Spleen (tissue), 11 donors: ENCODE measurements at regions not wholly inside any gene's neighbourhood (a gene's known extent, or its start where the extent isn't known, plus 50 kb on each side); places are given as distances from the start of the nearest gene placed in this dataset.

ENCODE experiments used
- DNase-seq: peaks from one replicate; pipeline ENCODE4 v3.0.0-alpha.2; 2020
- H3K27ac ChIP-seq, 8 donors: fragments of 200-600 bp; sonication (generic) in 7 of 8; 1 replicate in 4 of 8; 2 replicates in 4 of 8; pipeline versions ENCODE4 v1.5.0 to v1.8.0; 2016 to 2021; ENCODE audit warnings: inconsistent platforms in 4 of 8, mild to moderate bottlenecking in 4 of 8, moderate library complexity in 1 of 8
- H3K27me3 ChIP-seq, 7 donors: fragments of 200-600 bp; sonication (generic) in 6 of 7; replicated peaks in 1 of 7; 1 replicate in 4 of 7; 2 replicates in 3 of 7; pipeline versions ENCODE4 v1.5.0 to v1.8.0; 2016 to 2021; ENCODE audit warnings: inconsistent platforms in 3 of 7, mild to moderate bottlenecking in 1 of 7
- H3K36me3 ChIP-seq, 6 donors: fragments of 200-600 bp; sonication (generic) in 5 of 6; 1 replicate in 4 of 6; 2 replicates in 2 of 6; pipeline versions ENCODE4 v1.5.0 to v1.8.0; 2016 to 2021; ENCODE audit warnings: inconsistent platforms in 2 of 6
- H3K4me1 ChIP-seq, 6 donors: fragments of 200-600 bp; sonication (generic) in 5 of 6; 1 replicate in 3 of 6; 2 replicates in 3 of 6; pipeline versions ENCODE4 v1.5.0 to v1.8.0; 2016 to 2021; ENCODE audit warnings: inconsistent platforms in 3 of 6
- H3K4me3 ChIP-seq, 8 donors: fragments of 200-600 bp; sonication (generic) in 7 of 8; 1 replicate in 4 of 8; 2 replicates in 4 of 8; pipeline versions ENCODE4 v1.5.0 to v1.8.0; 2016 to 2021; ENCODE audit warnings: inconsistent platforms in 4 of 8, mild to moderate bottlenecking in 4 of 8, moderate library complexity in 2 of 8
- H3K9me3 ChIP-seq, 8 donors: fragments of 200-600 bp; sonication (generic) in 7 of 8; 1 replicate in 4 of 8; 2 replicates in 4 of 8; pipeline versions ENCODE4 v1.5.0 to v1.8.0; 2016 to 2021; ENCODE audit warnings: inconsistent platforms in 4 of 8
- CTCF ChIP-seq, 11 experiments: fragments of 200-600 bp in 7 of 11; fragments of 450-650 bp in 4 of 11; sonication (generic) in 4 of 11; IDR thresholded peaks in 8 of 11; conservative IDR thresholded peaks in 3 of 11; 1 replicate in 7 of 11; 2 replicates in 4 of 11; pipeline versions ENCODE4 v1.4.0 to v1.8.0; 2016 to 2021; ENCODE audit warnings: antibody characterized with exemption in 11 of 11, inconsistent platforms in 4 of 11, mild to moderate bottlenecking in 1 of 11
- POLR2A ChIP-seq, 3 donors: fragments of 450-650 bp; IDR thresholded peaks; one replicate each; pipeline ENCODE4 v1.5.1; 2017; ENCODE audit warnings: antibody characterized with exemption in 3 of 3, mild to moderate bottlenecking in 1 of 3
- POLR2AphosphoS5 ChIP-seq, 3 donors: sonication (generic); formaldehyde crosslinking; IDR thresholded peaks; one replicate each; pipeline ENCODE4 v1.5.1; 2017; ENCODE audit warnings: antibody characterized with exemption in 3 of 3
- WGBS, 5 donors: extraction: QIAGEN DNeasy Blood & Tissue Kit in 3 of 5; methylation state at CpG; one replicate each; pipeline versions ENCODE4 v1.1.5 to v1.1.7; 2013 to 2018; 5-methylcytosine and 5-hydroxymethylcytosine counted together
- intact Hi-C: fragments of 100-400 bp; cut with DNase I; formaldehyde crosslinking; loops from one replicate; pipeline ENCODE4 v1.15.0; 2023; ENCODE audit warnings: low total_unique reads
- donor health status: healthy with polysubstance abuse.
- donor health status: DM: no; HTN: no; CAD: no; lungs with moderate emphysema.
- donor health status: DM: no; HTN: no; CAD: no.
- donor health status: Bipolar disorder and iron deficiency.
- donor health status: healthy.
- donor health status: DM: no; HTN: no; CAD: no.
- donor health status: DM: yes; HTN: yes; CAD: no.

DNA sequence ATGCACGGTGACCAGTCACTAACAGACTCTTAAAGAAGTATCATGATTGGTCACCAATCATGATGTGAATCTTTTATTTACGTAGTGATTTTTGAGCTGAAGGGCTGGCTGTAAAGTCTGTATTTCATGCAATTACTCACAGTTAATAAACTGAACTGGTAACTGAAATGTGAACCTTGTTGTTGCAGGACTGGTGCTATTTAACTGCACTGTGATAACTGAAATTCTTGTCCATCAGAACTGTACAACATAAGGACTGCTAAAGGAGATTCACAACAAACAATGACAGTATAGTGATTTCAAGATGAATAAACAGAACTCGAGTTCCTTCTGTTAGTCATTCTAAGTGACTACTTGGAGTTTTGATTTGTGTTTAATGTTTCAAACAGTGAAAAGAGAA lies 316.6 kb downstream of the TPBG start:
- no peak for TF ChIP-seq POLR2AphosphoS5 (IDR thresholded peaks at IDR 0.05)
- no peak for TF ChIP-seq CTCF (IDR thresholded peaks at IDR 0.05 in 8 of 11, conservative IDR thresholded peaks at IDR 0.05 in 3 of 11)
- no peak for TF ChIP-seq POLR2A (IDR thresholded peaks at IDR 0.05)

GRCh38 chr6:82681119-82681714 lies 317.6 kb downstream of the TPBG start:
- no peak for DNase-seq
- WGBS, 5 donors = 73 to 88% (median 79%) methylated on average over 3 of the region's 3 CpGs
- H3K27ac ChIP-seq = no peak overlapping the region
- H3K27me3 ChIP-seq = no peaks in the 10 kb centered on the region
- H3K4me1 ChIP-seq = no peaks in the 10 kb centered on the region
- intact Hi-C loops = no loop called here
- H3K9me3 ChIP-seq = peaks cover 0 to 31% (median 28%) of the 10 kb centered on the region in 8 donors
- no peaks in the 10 kb centered on the region for H3K36me3 ChIP-seq
- H3K4me3 ChIP-seq = no peak overlapping the region
- TF ChIP-seq CTCF (IDR thresholded peaks at IDR 0.05 in 8 of 11, conservative IDR thresholded peaks at IDR 0.05 in 3 of 11) (no peak), POLR2AphosphoS5 (IDR thresholded peaks at IDR 0.05) (no peak), POLR2A (IDR thresholded peaks at IDR 0.05) (no peak)

More for the DNA sequence above, 316.6 kb downstream of the TPBG start:
- H3K27ac ChIP-seq = no peak overlapping the region
- no peaks in the 10 kb centered on the region for H3K27me3 ChIP-seq
- peaks cover 0 to 42% (median 38%) of the 10 kb centered on the region in 8 donors for H3K9me3 ChIP-seq
- H3K4me1 ChIP-seq = no peaks in the 10 kb centered on the region
- no peak for DNase-seq
- 73 to 82% (median 77%) methylated on average over 3 of the region's 3 CpGs for WGBS, 5 donors
- intact Hi-C loops = no loop called here
- no peaks in the 10 kb centered on the region for H3K36me3 ChIP-seq
- H3K4me3 ChIP-seq = no peak overlapping the region

GRCh38 chr6:82686719-82687118 lies 323.1 kb downstream of the TPBG start:
- H3K27ac ChIP-seq = no peak overlapping the region
- no peaks in the 10 kb centered on the region for H3K36me3 ChIP-seq
- DNase-seq = no peak
- no peaks in the 10 kb centered on the region for H3K27me3 ChIP-seq
- intact Hi-C loops = no loop called here
- H3K4me3 ChIP-seq = no peak overlapping the region
- H3K9me3 ChIP-seq = no peaks in the 10 kb centered on the region
- H3K4me1 ChIP-seq = no peaks in the 10 kb centered on the region
- TF ChIP-seq POLR2A (IDR thresholded peaks at IDR 0.05) = no peak
- no peak for TF ChIP-seq CTCF (IDR thresholded peaks at IDR 0.05 in 8 of 11, conservative IDR thresholded peaks at IDR 0.05 in 3 of 11)
- no peak for TF ChIP-seq POLR2AphosphoS5 (IDR thresholded peaks at IDR 0.05)
- 63 to 86% (median 85%) methylated on average over 3 of the region's 3 CpGs for WGBS, 5 donors

DNA sequence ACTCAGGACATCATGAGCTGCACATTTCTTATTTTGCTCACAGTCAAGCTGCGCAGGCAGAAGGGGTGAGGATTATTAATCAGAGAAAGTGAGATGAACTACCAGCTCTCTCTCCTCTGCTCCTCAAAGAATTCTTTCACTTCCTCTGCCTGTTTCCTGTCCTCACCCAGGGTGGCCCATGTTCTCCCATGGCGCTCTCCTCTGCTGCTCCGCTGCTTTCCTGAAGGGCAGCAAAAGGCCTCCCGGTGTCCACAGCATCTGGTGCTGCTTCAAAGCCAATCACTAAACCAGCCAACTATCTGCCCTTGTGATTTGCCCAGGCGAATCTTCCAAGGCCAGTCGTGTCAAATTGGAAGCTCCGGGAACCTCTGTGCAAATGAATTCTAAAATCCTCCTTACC lies 324.2 kb downstream of the TPBG start:
- intact Hi-C loops = no loop called here
- TF ChIP-seq CTCF (IDR thresholded peaks at IDR 0.05 in 8 of 11, conservative IDR thresholded peaks at IDR 0.05 in 3 of 11) = no peak
- TF ChIP-seq POLR2A (IDR thresholded peaks at IDR 0.05) = no peak
- TF ChIP-seq POLR2AphosphoS5 (IDR thresholded peaks at IDR 0.05) = no peak
- Histone ChIP-seq H3K27me3 (no peaks in the 10 kb centered on the region), H3K27ac (no peak overlapping the region), H3K36me3 (no peaks in the 10 kb centered on the region), H3K4me1 (no peaks in the 10 kb centered on the region), H3K9me3 (no peaks in the 10 kb centered on the region), H3K4me3 (no peak overlapping the region)
- DNase-seq = no peak
- 69 to 84% (median 74%) methylated on average over 7 of the region's 7 CpGs for WGBS, 5 donors
